ENCODE measurements at regions not wholly inside any gene's neighbourhood (a gene's known extent, or its start where the extent isn't known, plus 50 kb on each side); places are given as distances from the start of the nearest gene placed in this dataset.
"Not testable (repeated sequence)": the region's sequence is repeated elsewhere in the genome, so short reads cannot be mapped to it uniquely, and the experiment has no call there.

- DNase-seq = no peak
Measured at GRCh38 chr9:33739398-33739797, 56.0 kb upstream of the PRSS3 start.

GRCh38 chr9:33740075-33740474, 55.3 kb upstream of the PRSS3 start:
- DNase-seq = no peak

- DNase-seq = not testable (repeated sequence)
Measured at GRCh38 chr9:33740958-33741357, 54.4 kb upstream of the PRSS3 start.

GRCh38 chr9:33742051-33742450, 53.3 kb upstream of the PRSS3 start:
- no peak for DNase-seq

GRCh38 chr9:33742519-33742918, 52.8 kb upstream of the PRSS3 start:
- no peak for DNase-seq
